Calu3 (cell line): ENCODE measurements at regions not wholly inside any gene's neighbourhood (a gene's known extent, or its start where the extent isn't known, plus 50 kb on each side); places are given as distances from the start of the nearest gene placed in this dataset.

Source experiments
- BruUV-seq: library from RNA; stranded (reverse); fragments of 400-500 nt; replicated peaks from 2 replicates; lab custom pipeline; 2021; lab: Mats Ljungman, UMichigan
- CTCF ChIA-PET: fragments of 300-600 bp; sonication (Branson Sonifier 250); formaldehyde crosslinking; loops from one replicate; lab custom pipeline; 2022; ENCODE audit warnings: antibody characterized with exemption; lab: Charles Lee
- DNase-seq: peaks from one replicate; pipeline ENCODE4 v3.0.0; 2022
- H3K27ac Mint-ChIP-seq: one replicate; pipeline ENCODE4 v1.8.0; 2022; ENCODE audit warnings: mixed read lengths; ENCODE audit not compliant: unreplicated experiment
- H3K27me3 Mint-ChIP-seq: one replicate; pipeline ENCODE4 v1.8.0; 2022; ENCODE audit warnings: mixed read lengths; ENCODE audit not compliant: unreplicated experiment
- H3K36me3 Mint-ChIP-seq: one replicate; pipeline ENCODE4 v1.8.0; 2022; ENCODE audit warnings: mild to moderate bottlenecking, moderate library complexity, mixed read lengths; ENCODE audit not compliant: insufficient read depth, unreplicated experiment
- H3K4me1 Mint-ChIP-seq: one replicate; pipeline ENCODE4 v1.8.0; 2022; ENCODE audit warnings: mild to moderate bottlenecking, low read depth, mixed read lengths; ENCODE audit not compliant: unreplicated experiment
- H3K4me3 Mint-ChIP-seq: one replicate; pipeline ENCODE4 v1.8.0; 2022; ENCODE audit warnings: mild to moderate bottlenecking, low read depth, moderate library complexity, mixed read lengths; ENCODE audit not compliant: unreplicated experiment
- H3K9me3 Mint-ChIP-seq: one replicate; pipeline ENCODE4 v1.8.0; 2022; ENCODE audit warnings: low read depth, mixed read lengths; ENCODE audit not compliant: unreplicated experiment
- intact Hi-C: fragments of 100-400 bp; cut with micrococcal nuclease; formaldehyde crosslinking; loops from one replicate; pipeline ENCODE4 v1.10.0; 2022; ENCODE audit not compliant: unreplicated experiment
- TF ChIP-seq, protein P1 (sequence below): fragments of 200-600 bp; IDR thresholded peaks from one replicate; pipeline ENCODE4 v1.8.0; 2022; ENCODE audit warnings: antibody characterized with exemption; ENCODE audit not compliant: unreplicated experiment

- intact Hi-C loops, result no loop called here
- Mint-ChIP-seq H3K36me3 (no peaks in the 10 kb centered on the region), H3K27me3 (no peaks in the 10 kb centered on the region), H3K4me1 (no peaks in the 10 kb centered on the region), H3K9me3 (peaks cover 3% of the 10 kb centered on the region), H3K4me3 (no peak overlapping the region), H3K27ac (no peak overlapping the region)
- BruUV-seq, result no TSS peak
- CTCF ChIA-PET, result no interaction called here
- DNase-seq, result no peak
- TF ChIP-seq, protein P1, sequence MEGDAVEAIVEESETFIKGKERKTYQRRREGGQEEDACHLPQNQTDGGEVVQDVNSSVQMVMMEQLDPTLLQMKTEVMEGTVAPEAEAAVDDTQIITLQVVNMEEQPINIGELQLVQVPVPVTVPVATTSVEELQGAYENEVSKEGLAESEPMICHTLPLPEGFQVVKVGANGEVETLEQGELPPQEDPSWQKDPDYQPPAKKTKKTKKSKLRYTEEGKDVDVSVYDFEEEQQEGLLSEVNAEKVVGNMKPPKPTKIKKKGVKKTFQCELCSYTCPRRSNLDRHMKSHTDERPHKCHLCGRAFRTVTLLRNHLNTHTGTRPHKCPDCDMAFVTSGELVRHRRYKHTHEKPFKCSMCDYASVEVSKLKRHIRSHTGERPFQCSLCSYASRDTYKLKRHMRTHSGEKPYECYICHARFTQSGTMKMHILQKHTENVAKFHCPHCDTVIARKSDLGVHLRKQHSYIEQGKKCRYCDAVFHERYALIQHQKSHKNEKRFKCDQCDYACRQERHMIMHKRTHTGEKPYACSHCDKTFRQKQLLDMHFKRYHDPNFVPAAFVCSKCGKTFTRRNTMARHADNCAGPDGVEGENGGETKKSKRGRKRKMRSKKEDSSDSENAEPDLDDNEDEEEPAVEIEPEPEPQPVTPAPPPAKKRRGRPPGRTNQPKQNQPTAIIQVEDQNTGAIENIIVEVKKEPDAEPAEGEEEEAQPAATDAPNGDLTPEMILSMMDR, result no peak
Observed at GRCh38 chr20:7601431-7601830, 338.8 kb downstream of the HAO1 start.

DNA sequence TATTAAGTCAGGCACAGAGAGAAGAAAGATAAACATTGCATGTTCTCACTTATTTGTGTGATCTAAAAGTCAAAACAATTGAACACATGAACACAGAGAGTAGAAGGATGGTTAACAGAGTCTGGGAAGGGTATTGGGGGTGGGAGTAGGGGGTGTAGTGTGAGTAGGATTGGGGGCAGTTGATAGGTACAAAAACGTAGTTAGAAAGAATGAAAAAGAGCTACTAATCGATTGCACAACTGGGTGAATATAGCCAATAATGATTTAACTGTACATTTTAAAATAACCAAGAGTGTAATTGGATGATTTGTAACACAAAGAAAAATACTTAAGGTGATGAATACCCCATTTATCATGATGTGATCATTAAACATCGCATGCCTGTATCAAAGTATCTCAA is 333.3 kb downstream of the HAO1 start:
- CTCF ChIA-PET, result no interaction called here
- H3K27ac Mint-ChIP-seq, result no peak overlapping the region
- BruUV-seq, result no TSS peak

DNA sequence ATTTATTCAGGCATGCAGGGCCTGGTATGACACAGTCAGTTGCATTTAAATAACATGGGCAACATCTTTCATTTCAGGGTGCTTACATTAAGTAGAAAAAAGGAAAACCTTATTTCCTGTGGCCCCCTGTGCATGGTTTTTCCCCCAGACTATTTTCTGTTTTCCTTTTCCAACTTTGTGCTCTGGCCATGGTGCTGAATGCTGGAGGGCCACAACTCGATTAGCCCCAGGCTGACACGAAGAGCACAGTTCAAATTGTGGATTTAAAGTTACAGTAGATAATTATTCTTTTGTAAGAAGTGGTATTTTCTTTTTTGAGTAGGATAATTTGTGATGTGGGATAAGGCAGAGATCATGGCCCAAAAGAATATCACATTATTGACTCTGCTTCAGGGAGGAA is 332.0 kb downstream of the HAO1 start:
- Mint-ChIP-seq H3K36me3 (no peaks in the 10 kb centered on the region), H3K27ac (no peak overlapping the region), H3K27me3 (no peaks in the 10 kb centered on the region), H3K9me3 (peaks cover 3% of the 10 kb centered on the region), H3K4me1 (no peaks in the 10 kb centered on the region), H3K4me3 (no peak overlapping the region)
- intact Hi-C loops, result no loop called here
- BruUV-seq, result no TSS peak
- TF ChIP-seq, protein P1, result no peak
- CTCF ChIA-PET, result no interaction called here
- peak; percentile 2 for DNase-seq

More for the DNA sequence above, 333.3 kb downstream of the HAO1 start:
- no peaks in the 10 kb centered on the region for H3K4me1 Mint-ChIP-seq
- intact Hi-C loops, result no loop called here
- H3K36me3 Mint-ChIP-seq, result no peaks in the 10 kb centered on the region
- TF ChIP-seq, protein P1, result no peak
- peaks cover 3% of the 10 kb centered on the region for H3K9me3 Mint-ChIP-seq
- DNase-seq, result no peak
- H3K27me3 Mint-ChIP-seq, result no peaks in the 10 kb centered on the region
- H3K4me3 Mint-ChIP-seq, result no peak overlapping the region

- peaks cover 3% of the 10 kb centered on the region for H3K9me3 Mint-ChIP-seq
- H3K4me3 Mint-ChIP-seq, result no peak overlapping the region
- H3K36me3 Mint-ChIP-seq, result no peaks in the 10 kb centered on the region
- no TSS peak for BruUV-seq
- DNase-seq, result no peak
- no peaks in the 10 kb centered on the region for H3K27me3 Mint-ChIP-seq
- no peaks in the 10 kb centered on the region for H3K4me1 Mint-ChIP-seq
- TF ChIP-seq, protein P1, result no peak
- H3K27ac Mint-ChIP-seq, result no peak overlapping the region
- intact Hi-C loops, result no loop called here
- CTCF ChIA-PET, result no interaction called here
Observed at GRCh38 chr20:7609251-7609650, 331.0 kb downstream of the HAO1 start.
